HG02981 (cell line): ENCODE measurements at regions not wholly inside any gene's neighbourhood (a gene's known extent, or its start where the extent isn't known, plus 50 kb on each side); places are given as distances from the start of the nearest gene placed in this dataset.
"Not testable (repeated sequence)": the region's sequence is repeated elsewhere in the genome, so short reads cannot be mapped to it uniquely, and the experiment has no call there.

ENCODE experiments used
- ATAC-seq: cut with Tn5 transposase; IDR thresholded peaks from one replicate; pipeline ENCODE4 v1.9.1; 2021; ENCODE audit warnings: mild to moderate bottlenecking, moderate library complexity; ENCODE audit not compliant: unreplicated experiment

DNA sequence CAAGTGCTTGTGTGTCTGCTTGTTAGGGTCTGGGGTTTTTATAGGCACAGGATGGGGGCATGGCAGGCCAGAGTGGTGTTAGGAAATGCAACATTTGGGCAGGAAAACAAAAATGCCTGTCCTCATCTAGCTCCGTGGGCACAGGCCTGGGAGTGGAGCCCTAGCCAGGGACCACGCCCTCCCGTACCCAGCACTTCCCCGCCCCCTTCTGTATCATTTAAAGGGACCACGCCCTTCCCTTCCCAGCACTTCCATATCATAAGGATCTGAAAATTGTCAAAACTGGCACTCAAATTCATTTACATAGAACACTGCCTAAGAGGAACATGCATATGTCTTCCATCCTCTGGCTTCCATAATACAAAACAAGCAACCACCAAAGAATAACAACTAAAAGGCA is 185.8 kb downstream of the B3GLCT start:
- ATAC-seq: no peak

DNA sequence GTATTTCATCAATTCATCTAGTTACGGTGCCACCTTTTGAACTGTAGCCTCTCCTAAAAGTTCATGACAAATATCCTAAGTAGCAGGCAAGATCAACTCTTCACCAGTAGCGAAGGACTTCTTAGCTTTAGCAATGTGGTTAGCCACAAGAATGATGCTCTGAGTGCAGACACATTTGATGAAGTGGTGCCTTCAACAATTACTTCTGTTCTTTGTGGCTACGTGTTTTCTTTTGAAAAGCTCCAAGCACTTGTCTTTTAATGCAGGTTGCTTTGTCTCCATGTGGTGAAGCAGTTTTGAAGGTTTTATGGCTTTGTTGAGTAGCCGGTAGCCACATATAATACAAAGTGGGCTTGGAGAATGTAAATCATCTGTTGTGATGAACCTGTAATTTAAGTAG is 194.7 kb downstream of the B3GLCT start:
- ATAC-seq: no peak

DNA sequence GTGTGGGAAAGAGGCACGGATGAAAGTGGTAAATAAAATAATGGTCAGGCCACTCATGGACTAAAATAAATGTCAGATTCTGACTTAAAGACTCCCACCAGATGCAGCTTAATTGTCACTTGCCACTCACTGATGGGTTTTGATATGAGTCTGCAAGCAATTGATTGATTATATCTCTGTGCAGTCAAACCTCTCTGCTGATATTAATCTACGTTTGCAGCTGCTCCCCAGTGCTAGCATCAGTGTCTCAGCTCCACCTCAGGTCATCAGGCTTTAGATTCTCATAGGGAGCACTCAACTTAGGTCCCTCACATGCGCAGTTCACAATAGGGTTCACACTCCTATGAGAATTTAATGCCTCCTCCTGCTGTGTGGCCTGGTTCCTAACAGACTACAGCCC is 195.3 kb downstream of the B3GLCT start:
- no peak for ATAC-seq

DNA sequence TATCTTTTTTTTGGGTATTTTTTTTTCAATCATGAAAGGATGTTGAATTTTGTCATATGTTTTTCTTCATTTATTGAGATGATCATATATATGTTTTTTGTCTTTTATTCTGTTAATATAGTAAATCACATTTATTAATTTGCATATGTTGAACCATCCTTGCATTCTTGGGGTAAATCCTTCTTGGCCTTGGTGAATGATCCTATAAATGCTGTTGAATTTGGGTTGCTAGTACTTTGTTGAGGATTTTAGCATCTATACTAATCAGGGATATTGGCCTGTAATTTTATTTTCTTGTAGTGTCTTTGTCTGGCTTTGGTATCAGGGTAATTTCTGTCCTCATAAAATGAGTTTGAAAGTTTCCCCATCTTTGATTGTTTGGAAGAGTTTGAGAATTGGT is 199.9 kb downstream of the B3GLCT start:
- ATAC-seq: no peak

DNA sequence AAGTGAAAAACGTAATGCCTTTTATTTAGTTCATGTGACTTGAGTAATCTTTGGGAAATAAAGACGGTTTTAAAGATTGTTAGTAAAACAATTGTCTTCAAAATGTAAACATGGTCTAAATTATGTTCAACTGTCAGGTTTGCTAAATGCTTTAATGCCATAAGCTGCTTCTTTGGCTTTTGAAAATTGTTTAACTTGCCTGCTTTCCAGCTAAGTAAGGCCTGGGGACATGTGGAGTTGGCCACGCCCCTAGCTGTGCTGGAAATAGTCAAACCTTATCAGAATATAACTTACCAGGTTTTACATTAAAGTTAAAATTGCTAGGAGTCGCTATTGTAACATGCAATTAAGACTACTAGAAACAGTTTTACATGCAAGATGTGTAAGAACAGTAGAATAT is 203.9 kb downstream of the B3GLCT start:
- not testable (repeated sequence) for ATAC-seq

DNA sequence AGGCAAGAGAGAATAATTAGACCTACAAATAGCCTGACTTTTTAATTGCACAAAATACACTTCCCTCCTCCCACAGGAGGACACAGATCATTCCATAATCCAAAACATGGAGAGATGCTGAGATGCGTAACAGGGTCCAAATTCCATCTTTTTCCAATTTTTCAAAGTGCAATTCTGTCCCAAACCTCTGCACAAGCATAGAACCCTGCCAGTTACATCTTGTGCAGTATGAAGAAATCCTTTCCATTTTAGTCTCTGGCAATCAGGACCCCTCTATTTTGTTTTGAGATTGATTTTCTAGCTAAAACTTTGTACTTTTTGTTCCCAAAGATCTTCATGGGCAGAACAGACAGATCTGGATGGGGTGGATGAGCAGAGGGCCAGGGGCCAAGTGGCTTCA is 209.2 kb downstream of the B3GLCT start:
- ATAC-seq: no peak

DNA sequence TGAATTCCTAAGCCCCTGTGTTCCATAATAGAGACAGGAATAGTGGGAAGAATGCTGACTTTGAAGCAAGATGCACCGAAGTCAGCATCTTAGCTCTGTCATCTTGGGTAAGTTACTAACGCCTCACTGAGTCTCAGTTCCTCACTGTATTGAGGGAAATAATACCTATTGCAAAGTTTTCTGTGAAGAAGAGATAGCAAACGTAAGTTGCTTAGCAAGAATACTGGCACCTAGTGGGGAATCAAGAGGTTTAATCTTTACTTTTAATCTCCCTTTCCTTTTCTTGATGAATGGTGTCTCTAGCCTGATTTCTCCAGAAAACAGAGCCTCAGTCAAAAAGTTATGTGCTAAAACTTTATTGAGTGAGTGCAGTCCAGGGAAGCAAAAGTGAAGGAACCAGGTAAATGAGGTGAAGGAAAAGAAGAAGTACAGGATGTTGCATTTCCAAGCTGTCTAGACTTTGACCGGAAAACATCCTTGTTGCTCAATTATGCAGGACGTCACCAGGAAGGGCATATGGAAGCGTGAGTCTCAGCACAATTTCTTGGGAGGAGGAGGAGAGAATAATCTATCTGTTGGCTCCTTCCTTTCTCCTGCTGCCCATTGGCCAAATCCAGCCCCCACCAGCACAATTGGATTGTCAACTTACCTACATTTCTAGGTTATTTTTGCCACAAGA is 210.0 kb downstream of the B3GLCT start:
- ATAC-seq: no peak

DNA sequence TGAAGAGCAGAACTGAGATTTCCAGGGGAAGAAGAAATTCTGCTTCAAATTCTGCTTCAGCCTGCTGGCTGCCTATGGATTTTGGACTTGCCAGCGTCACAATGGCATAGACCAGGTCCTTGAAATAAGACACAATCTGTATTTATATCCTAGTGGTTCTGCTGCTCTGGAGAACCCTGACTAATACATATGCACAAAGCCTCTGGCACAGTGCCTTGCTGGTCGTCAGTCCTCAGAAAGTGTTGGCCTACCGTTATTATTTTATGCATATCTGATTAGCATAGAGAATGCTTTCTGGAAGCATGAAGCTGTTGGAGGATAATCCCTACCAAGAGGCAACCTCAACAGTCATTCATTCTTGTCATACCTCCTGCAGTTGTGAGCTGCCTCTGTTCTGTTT is 213.7 kb downstream of the B3GLCT start:
- ATAC-seq: no peak

DNA sequence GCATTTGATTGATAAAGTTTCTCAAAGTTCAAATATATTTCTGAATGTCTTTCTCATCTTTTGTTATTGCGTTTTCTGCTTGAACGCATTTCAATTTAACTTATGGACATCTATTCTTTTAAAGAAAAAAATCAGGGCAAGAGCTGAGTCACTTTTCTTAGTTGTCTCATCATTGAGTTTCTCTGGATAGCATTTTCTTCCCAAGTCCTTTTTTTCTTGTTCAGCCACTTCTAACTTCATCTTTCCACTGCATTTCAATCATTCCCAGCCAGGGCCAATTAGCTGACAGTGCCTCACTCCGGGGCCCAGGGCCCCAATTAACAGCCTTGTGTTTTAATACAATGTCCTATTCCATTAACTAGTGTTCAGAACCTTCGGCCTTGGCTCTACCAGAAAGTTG is 216.3 kb downstream of the B3GLCT start:
- ATAC-seq: no peak

DNA sequence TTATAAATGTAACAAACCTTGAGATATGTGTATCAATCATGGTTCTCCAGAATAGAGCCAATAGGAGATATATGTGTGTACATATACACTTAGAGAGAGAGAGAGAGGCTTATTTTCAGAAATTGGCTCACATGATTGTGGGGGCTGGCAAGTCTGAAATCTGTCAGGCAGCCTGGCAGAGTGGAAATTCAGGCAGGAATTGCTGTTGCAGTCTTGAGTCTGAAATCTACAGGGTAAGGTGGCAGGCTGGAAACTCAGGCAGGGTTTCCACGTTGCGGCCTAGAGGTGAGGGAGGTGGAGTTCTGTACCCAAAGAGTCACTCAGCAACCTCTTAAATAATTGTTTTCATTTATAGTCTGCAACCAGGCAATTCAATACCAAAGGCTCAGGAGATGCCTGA is 218.4 kb downstream of the B3GLCT start:
- no peak for ATAC-seq

DNA sequence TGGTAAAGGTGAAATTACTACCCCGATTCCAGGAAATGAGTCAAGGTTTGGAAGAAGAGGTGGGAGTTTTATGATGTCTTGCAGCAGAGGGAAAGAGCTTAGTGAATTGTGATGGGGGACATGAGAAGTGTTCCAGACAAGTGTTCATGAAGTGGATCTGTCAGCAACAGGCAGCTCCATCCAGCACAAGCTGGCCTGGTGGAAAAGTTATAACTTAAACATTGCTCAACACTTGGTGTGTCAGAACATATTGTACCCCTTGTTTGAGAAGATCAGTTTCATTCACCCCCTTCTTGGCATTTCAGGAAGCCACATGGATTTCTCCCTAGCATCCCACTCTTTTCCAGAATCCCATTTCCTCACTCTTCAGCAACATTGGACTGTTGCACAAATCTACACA is 222.0 kb downstream of the B3GLCT start:
- ATAC-seq: no peak

DNA sequence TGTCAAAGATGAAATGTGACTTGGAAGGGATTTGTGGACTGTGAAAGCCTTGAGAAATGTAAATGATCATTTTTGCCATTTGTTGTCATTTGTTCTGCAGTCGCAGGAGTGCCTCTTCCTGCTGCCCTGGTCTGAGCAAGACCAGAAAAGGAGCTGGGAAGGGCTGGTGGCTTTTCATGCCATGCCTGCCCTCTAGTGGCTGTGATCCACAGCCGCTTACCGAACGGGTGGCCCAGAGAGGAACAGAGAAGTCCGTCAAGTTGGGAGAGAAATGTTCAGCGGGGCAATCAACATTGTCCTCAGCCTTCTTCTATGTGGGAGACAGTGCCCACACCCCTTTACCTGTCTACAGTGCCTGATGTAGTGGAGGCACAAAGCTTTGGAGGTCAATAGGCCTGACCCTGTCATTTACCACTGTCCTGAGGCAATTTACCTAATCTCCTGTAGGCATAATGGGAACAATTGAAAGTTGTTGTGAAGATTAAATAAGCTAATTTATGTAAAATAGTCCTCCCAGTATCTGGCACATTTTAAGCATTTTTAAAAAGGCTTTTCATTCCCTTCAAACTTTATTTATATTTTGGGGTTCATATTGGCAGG is 224.5 kb downstream of the B3GLCT start:
- peak; percentile 98 for ATAC-seq

DNA sequence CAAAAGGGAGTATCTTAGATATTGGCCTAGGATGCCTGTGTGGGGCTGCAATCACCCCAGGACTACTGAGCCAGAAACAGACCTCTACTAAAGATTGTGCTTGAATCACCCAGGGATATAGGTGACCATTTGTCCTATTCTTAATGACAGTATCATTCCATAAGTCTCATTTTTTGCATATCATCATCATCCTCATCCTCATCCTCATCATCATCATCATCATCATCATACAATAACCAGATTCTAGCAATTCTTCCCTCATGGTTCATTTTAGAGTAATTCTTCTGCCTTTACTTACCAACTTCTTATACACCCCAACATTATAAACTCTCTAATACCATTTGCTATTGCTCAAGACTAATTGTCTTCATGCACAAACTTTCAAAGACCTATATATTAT is 226.6 kb downstream of the B3GLCT start:
- no peak for ATAC-seq

DNA sequence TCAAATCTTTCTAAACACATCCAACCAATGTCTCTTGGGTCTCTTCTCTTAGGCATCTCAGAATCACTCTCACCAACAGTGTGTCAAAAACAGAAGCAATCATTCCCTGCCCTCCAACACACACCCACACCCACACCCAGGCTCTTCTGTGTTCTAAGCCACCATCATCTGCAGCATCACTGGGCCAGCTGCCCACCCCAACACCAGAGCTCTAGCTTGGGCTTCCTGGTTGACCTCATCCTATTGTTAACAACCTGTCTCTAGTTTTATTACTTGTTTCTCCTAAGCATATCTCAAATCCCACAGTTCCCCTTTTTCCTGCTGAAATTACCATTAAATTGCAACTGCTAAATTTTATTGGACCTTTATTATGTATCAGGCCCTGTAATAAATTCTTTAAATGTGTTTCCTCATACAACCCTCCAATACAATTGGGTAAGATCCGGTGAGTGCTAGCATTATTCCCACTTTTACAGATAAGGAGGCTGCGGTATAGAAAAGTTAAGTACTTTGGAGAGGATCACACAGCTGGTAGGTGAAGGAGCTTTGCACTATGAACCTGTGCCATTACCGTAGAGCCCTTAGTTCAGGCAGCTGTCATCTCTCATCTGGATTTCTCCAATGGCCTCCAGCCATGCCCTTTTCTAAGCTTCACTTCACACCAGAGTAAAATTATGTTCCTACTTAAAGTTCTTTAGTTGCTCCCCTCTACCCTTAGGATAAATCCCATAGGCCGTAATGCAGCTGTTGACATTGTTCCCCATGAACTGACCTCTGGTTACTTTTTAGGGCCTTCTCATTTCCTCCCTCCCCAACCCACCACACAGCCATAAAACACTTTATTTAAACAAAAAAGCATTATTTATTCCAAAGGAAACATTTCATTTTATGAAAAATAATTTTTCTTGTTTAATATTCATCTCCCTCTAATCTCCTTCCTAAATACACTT is 227.7 kb downstream of the B3GLCT start:
- no peak for ATAC-seq

DNA sequence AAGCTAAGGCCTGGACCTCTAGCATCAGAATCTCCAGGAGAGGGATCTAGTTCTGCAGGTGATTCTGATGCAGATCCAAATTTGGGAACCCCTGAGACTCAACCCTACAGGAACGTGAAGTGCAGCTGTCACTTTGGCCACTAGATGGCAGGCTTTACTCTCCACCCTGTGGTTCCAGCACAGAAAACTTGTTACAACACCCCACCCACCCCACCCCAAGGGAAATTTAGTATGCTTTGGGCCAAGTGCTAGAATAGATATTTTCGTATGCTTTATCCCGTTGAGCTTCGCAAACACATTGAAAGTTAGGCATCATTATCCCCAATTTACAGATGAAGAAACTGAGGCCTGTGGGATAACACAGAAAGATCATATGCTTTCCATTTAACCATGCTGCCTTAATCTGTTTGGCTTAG is 232.0 kb downstream of the B3GLCT start:
- no peak for ATAC-seq

DNA sequence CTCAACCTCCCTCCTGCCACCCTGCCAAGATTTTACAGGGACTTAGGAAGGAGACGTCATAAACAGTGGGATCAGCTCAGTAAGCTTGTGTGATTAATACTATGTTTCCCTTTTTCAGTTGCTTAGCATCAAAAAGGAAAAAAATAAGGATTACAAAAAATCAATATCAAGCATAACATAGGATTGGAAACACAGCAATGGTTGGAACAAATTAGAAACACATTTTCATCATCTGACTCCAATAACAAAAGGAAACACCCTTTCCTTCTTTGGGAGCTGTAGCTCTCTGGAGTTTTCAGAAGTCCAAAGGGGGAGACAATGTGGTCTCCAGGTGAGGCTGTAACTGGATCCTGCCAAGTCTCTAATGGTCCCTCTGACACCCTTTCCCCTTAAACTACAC is 233.4 kb downstream of the B3GLCT start:
- no peak for ATAC-seq

DNA sequence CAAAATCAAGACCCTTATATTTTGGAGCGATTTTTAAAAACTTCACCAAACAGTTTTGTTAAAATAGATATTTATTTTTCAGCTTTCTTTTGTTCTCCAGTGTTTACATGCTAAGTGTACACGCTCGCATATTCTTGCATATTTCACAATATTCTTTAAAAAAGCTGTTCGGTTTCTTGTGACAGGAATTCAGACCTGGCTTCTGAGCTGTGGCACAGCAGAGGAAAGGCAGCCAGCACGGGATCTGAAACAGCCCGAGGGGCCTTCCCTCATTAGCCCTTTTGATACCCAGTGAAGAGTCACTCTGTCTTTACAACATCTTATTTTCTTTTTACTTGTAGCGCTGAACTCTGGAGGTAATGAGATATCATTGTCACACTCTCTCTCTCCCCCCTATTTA is 234.0 kb downstream of the B3GLCT start:
- ATAC-seq: no peak

DNA sequence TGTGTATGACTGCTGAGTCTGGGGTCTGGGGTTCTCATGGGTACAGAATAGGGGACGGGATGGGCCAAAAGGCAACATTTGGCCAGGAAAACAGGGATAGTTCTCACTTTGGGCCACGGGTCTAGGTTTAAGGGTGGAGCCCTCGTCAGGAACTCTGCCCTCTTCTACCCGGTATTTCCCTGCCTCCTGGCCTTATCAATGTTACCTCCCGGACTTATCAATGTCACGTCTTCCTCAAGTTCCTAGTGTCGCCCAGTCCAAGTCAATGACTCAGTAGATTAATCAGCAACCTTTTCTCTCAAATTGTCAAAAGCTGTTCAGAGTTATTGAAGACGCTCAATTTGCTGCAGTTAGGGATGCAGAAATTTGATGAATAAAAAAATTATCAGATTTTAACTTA is 234.8 kb downstream of the B3GLCT start:
- ATAC-seq: no peak

DNA sequence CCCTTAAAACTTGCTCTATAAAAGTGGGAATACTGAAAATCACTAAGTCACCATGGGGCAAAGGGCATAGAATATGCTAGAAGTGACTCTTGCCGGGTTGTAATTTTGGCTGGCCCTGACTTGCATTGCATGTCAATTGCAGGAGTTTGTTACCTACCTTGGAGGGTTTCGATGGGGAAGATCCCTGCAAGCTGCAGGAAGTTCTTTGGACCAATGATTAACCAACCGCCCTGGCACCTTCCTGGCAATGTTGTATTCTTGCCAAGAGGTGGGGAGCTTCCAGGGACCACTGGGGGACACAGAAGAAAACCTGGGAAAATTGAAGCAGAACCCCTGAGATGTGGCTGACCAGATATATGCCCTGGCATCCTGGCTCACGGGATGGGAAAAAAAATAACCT is 235.8 kb downstream of the B3GLCT start:
- no peak for ATAC-seq

DNA sequence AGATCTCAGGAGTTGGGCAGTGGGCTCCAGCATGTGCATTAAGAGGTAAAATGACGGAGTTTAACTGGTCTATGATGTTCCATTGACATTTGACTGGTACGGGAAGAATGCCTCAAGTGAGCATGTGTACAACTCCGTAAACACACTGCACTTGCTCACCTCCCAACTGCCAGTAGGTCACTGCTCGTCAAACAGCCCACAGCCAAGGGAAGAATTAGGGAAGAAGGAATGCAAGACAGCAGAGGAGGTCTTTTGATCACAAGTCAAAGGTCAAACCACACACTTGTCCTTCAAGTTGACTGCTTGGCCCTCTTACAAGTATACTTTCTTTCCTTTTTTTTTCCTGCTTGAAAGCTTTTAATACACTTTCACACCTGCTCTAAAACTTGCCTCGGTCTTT is 236.7 kb downstream of the B3GLCT start:
- ATAC-seq: no peak

DNA sequence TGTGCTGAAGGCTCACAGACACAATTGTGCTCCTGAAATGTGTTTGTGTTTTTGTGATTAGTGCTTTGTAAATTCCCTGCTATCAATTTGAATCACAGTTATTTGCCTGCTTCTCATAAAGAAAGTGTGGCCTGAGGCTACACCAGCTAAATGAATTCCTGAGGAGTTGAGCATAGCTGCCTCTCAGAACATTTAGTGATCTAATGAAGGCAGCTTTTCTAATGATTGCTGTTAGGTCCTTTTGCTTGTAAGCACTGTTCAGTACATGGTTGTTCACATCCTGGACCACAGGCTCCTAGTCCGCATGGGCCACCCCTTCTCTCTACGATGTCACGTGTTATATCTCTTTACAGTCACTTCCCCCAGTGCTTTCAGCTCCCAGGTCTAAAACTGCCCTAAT is 238.2 kb downstream of the B3GLCT start:
- no peak for ATAC-seq

DNA sequence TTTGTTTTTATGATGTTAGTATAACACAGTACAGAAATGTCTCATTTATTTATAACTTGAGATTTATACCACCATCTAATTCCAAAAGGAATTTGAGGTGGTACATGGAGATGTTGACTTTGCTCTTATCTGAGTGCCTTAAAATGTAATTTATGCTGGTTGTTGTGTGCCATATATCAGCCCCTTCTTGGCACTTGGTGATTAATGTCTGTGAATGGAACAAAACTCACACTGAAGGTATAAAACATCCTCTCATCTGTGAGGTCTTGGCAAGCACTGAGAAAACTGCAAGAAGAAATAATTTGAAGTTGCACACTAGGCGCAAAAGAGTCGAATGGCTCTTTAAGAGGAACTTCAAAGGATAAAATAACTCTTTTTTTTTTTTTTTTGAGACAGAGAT is 240.4 kb downstream of the B3GLCT start:
- ATAC-seq: no peak
